Smooth muscle cell (in vitro differentiated cells): ENCODE measurements at regions not wholly inside any gene's neighbourhood (a gene's known extent, or its start where the extent isn't known, plus 50 kb on each side); places are given as distances from the start of the nearest gene placed in this dataset. TPM values are rescaled to one million over a fixed set of nuclear protein-coding genes. Genes with fewer than 3 reads are reported as not detected.

Experiments
- DNase-seq: peaks from one replicate; lab custom pipeline; 2025; ENCODE audit not compliant: unreplicated experiment; lab: John Stamatoyannopoulos, UW
- H2AFZ ChIP-seq: fragments of 200-600 bp; sonication (generic); 2 replicates; pipeline ENCODE4 v1.6.0; 2016; ENCODE audit warnings: antibody characterized with exemption, low read depth, mild to moderate bottlenecking
- H3F3A ChIP-seq: fragments of 200-600 bp; sonication (generic); 2 replicates; pipeline ENCODE4 v1.6.0; 2017; ENCODE audit warnings: antibody characterized with exemption, low read depth
- H3K27ac ChIP-seq: fragments of 200-600 bp; sonication (generic); 2 replicates; pipeline ENCODE4 v1.5.1; 2016; ENCODE audit warnings: low read depth, mild to moderate bottlenecking
- H3K27me3 ChIP-seq: fragments of 200-600 bp; sonication (generic); 2 replicates; pipeline ENCODE4 v1.6.1; 2016; ENCODE audit warnings: low read depth, mild to moderate bottlenecking
- H3K36me3 ChIP-seq: fragments of 200-600 bp; sonication (generic); 2 replicates; pipeline ENCODE4 v1.5.1; 2016; ENCODE audit warnings: low read depth
- H3K4me1 ChIP-seq: fragments of 200-600 bp; sonication (generic); 2 replicates; pipeline ENCODE4 v1.5.1; 2016; ENCODE audit warnings: low read depth
- H3K4me2 ChIP-seq: fragments of 200-600 bp; sonication (generic); 2 replicates; pipeline ENCODE4 v1.6.0; 2016; ENCODE audit warnings: mild to moderate bottlenecking
- H3K4me3 ChIP-seq: fragments of 200-600 bp; sonication (generic); 2 replicates; pipeline ENCODE4 v1.5.1; 2016; ENCODE audit warnings: mild to moderate bottlenecking
- H3K79me2 ChIP-seq: fragments of 200-600 bp; sonication (generic); 2 replicates; pipeline ENCODE4 v1.6.0; 2016; ENCODE audit warnings: low read depth, mild to moderate bottlenecking
- H3K9ac ChIP-seq: fragments of 200-600 bp; sonication (generic); 2 replicates; pipeline ENCODE4 v1.6.0; 2016; ENCODE audit warnings: low read depth
- H3K9me3 ChIP-seq: fragments of 200-600 bp; sonication (generic); replicated peaks from 2 replicates; pipeline ENCODE4 v1.5.1; 2016; ENCODE audit warnings: low read depth
- H4K20me1 ChIP-seq: fragments of 200-600 bp; sonication (generic); 2 replicates; pipeline ENCODE4 v1.6.0; 2016; ENCODE audit warnings: low read depth
- WGBS: methylation state at CpG from one replicate; pipeline ENCODE4 v1.1.7; 2016; ENCODE audit warnings: low lambda C conversion rate; 5-methylcytosine and 5-hydroxymethylcytosine counted together
- small RNA-seq: library from RNA; depleted of rRNA; stranded (forward); fragments of <200 nt; gene quantifications from one replicate; pipeline ENCODE3, GENCODE V24; 2014
- TF ChIP-seq, protein P1 (sequence below): fragments of 200-600 bp; sonication (generic); IDR thresholded peaks from 2 replicates; pipeline ENCODE4 v1.5.1; 2017; ENCODE audit warnings: borderline replicate concordance, mild to moderate bottlenecking, antibody characterized with exemption; ENCODE audit not compliant: insufficient read depth, poor library complexity, severe bottlenecking

DNA sequence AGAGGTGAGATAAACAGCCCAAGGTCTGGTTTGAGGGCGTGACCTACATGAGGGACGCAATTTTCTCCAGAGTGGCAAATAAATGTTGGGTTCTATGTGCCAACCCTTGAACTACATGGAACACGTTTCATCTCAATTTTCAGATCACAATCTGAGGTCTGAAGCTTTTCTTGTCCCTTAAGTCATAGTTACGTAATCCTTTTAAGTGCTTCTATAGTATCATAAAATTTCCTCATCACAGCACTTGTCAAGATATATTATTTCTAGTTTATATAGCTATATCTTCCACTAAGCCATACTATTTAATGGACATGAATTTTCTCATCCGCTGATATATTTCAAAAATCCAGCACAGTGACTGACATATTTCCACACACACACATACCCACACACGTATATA lies 53.1 kb upstream of the GRIN3A start:
- Histone ChIP-seq H3K79me2 (no peaks in the 10 kb centered on the region), H2AFZ (no peak overlapping the region), H3K27ac (no peak overlapping the region), H3K4me1 (no peaks in the 10 kb centered on the region), H3K9me3 (no peaks in the 10 kb centered on the region), H3F3A (no peaks in the 10 kb centered on the region), H4K20me1 (no peaks in the 10 kb centered on the region), H3K27me3 (peaks cover 36% of the 10 kb centered on the region), H3K4me2 (no peak overlapping the region), H3K36me3 (no peaks in the 10 kb centered on the region), H3K9ac (no peak overlapping the region), H3K4me3 (no peak overlapping the region)
- TF ChIP-seq, protein P1, sequence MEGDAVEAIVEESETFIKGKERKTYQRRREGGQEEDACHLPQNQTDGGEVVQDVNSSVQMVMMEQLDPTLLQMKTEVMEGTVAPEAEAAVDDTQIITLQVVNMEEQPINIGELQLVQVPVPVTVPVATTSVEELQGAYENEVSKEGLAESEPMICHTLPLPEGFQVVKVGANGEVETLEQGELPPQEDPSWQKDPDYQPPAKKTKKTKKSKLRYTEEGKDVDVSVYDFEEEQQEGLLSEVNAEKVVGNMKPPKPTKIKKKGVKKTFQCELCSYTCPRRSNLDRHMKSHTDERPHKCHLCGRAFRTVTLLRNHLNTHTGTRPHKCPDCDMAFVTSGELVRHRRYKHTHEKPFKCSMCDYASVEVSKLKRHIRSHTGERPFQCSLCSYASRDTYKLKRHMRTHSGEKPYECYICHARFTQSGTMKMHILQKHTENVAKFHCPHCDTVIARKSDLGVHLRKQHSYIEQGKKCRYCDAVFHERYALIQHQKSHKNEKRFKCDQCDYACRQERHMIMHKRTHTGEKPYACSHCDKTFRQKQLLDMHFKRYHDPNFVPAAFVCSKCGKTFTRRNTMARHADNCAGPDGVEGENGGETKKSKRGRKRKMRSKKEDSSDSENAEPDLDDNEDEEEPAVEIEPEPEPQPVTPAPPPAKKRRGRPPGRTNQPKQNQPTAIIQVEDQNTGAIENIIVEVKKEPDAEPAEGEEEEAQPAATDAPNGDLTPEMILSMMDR: no peak
- 64% methylated on average over 6 of the region's 6 CpGs for WGBS
- DNase-seq: no peak

Small RNA genes lying in the stretch of these regions (small RNA-seq; reads per million reads assigned to genes)
- not detected for gene RNU6-329P
